ENCODE measurements at regions not wholly inside any gene's neighbourhood (a gene's known extent, or its start where the extent isn't known, plus 50 kb on each side); places are given as distances from the start of the nearest gene placed in this dataset.

DNA sequence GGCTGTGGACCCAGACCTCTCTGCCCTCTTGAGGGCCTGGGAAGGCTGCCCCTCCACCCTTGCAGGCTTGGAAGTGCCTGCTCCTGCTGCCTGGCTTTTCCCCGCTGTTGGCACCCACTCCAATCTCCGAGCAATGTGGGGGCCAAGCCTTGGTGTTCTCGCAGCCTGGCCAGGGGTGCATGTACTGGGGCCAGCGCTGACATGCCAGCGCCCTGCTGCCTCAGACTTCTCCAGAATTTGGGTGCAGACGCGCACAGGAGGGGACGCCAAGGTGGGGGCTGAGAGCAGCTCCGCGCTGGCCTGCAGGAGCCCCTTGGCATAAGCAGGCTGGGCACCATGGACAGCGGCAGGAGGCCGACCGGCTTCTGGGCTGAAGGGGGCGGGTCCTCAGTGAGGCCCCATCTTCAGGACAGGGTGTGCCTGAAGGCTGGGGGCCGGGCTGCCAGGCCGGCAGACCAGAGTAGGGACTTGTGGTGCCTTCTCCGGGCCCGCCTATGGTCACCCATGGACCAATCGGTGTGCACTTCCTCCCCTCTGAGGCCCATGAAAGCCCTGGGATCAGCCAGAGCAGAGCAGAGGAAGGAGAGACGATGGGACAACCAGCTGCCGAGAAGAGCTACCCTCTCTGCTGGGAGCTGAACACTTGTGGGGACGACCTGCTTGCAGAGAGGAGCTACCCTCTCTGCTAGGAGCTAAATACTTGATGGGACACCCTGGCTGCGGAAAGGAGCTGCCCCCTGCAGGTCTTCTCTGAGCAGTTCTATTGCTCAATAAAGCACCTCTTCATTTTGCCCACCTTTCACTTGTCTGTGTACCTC, 118.3 kb downstream of the DNAAF6 start:
- TF ChIP-seq CTCF (IDR thresholded peaks at IDR 0.05) (peak in 1 of 4 donors; percentile 16), POLR2A (IDR thresholded peaks at IDR 0.05) (no peak)
